ENCODE measurements at regions not wholly inside any gene's neighbourhood (a gene's known extent, or its start where the extent isn't known, plus 50 kb on each side); places are given as distances from the start of the nearest gene placed in this dataset.

DNA sequence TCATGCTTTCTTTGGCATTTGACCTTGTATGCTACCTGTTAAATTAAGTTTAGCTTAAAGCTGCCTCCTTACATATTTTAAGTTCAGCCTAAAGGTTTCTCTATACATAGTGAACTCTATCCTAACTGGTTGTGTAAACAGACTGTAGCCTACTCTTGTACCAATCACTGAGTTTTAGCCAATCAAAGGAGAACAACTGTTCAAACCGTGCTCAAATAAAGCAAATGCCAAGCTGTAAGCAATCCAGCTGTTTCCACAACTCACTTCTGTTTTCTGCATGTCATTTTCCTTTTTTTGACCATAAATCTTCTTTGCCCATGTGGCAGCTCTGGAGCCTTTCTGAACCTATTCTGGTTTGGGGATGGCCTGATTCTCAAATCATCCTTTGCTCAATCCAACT is 1603.8 kb upstream of the ACVR2A start:
- H3K9me3 Mint-ChIP-seq, result no peaks in the 10 kb centered on the region
- no peak overlapping the region for H3K56ac ChIP-seq (ENCODE audit: insufficient read length, low read depth, low read length)
- H3K9ac ChIP-seq (ENCODE audit: extremely low read depth, insufficient read length, low read length), result no peak overlapping the region
- H3K23me2 ChIP-seq (ENCODE audit: insufficient read length, low read depth, low read length, poor library complexity, severe bottlenecking), result no peaks in the 10 kb centered on the region
- H2BK20ac ChIP-seq (ENCODE audit: low read depth, low read length, poor library complexity, severe bottlenecking), result no peak overlapping the region
- H4K91ac ChIP-seq (ENCODE audit: insufficient read length, low read depth, low read length), result no peak overlapping the region
- H3K18ac ChIP-seq (ENCODE audit: insufficient read length, low read depth, low read length), result no peak overlapping the region
- H2BK5ac ChIP-seq (ENCODE audit: insufficient read length, low read length), result no peak overlapping the region
- no peaks in the 10 kb centered on the region for H3K27me3 Mint-ChIP-seq (ENCODE audit: low read depth)
- no peaks in the 10 kb centered on the region for H4K20me1 ChIP-seq (ENCODE audit: control insufficient read depth, insufficient read depth, insufficient read length)
- no peak overlapping the region for H3K4me2 ChIP-seq (ENCODE audit: insufficient read depth, insufficient read length, low read length)
- H2AK5ac ChIP-seq (ENCODE audit: insufficient read length, low read length), result no peak overlapping the region
- no CpG with 5 or more reads among the region's 1 CpG for WGBS (ENCODE audit: extremely low coverage, insufficient read length, low lambda C conversion rate)
- H3K27me3 ChIP-seq (ENCODE audit: insufficient read depth, low read length), result no peaks in the 10 kb centered on the region
- no peaks in the 10 kb centered on the region for H3K36me3 Mint-ChIP-seq (ENCODE audit: insufficient read depth in 1 of 3, low read depth in 3 of 3)
- H4K8ac ChIP-seq (replicated peaks; ENCODE audit: insufficient read length, low read depth, low read length), result no peak overlapping the region
- H2BK12ac ChIP-seq (ENCODE audit: insufficient read length, low read depth, low read length), result no peak overlapping the region
- no peak overlapping the region for H3K27ac Mint-ChIP-seq
- no peak overlapping the region for H4K5ac ChIP-seq (ENCODE audit: insufficient read length, low read depth, low read length)
- TF ChIP-seq, protein P1, sequence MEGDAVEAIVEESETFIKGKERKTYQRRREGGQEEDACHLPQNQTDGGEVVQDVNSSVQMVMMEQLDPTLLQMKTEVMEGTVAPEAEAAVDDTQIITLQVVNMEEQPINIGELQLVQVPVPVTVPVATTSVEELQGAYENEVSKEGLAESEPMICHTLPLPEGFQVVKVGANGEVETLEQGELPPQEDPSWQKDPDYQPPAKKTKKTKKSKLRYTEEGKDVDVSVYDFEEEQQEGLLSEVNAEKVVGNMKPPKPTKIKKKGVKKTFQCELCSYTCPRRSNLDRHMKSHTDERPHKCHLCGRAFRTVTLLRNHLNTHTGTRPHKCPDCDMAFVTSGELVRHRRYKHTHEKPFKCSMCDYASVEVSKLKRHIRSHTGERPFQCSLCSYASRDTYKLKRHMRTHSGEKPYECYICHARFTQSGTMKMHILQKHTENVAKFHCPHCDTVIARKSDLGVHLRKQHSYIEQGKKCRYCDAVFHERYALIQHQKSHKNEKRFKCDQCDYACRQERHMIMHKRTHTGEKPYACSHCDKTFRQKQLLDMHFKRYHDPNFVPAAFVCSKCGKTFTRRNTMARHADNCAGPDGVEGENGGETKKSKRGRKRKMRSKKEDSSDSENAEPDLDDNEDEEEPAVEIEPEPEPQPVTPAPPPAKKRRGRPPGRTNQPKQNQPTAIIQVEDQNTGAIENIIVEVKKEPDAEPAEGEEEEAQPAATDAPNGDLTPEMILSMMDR (conservative IDR thresholded peaks at IDR 0.05), result no peak
- no peak overlapping the region for H3K4me3 Mint-ChIP-seq
- H3K79me2 ChIP-seq (ENCODE audit: insufficient read depth, low read length), result no peaks in the 10 kb centered on the region
- H3K23ac ChIP-seq (ENCODE audit: insufficient read length, low read depth, low read length), result no peak overlapping the region
- H3K14ac ChIP-seq (ENCODE audit: insufficient read depth, low read length), result no peak overlapping the region
- no peak overlapping the region for H3K27ac ChIP-seq (ENCODE audit: insufficient read length, low read depth, low read length)
- no peak overlapping the region for H2AFZ ChIP-seq (ENCODE audit: low read length)
- no peaks in the 10 kb centered on the region for H3K9me3 ChIP-seq (ENCODE audit: control insufficient read depth, low read depth, low read length)
- no peak overlapping the region for H3K4ac ChIP-seq (ENCODE audit: low read depth, low read length)
- no peak for DNase-seq
- H3K4me1 Mint-ChIP-seq, result peaks cover 7% of the 10 kb centered on the region in 2 experiments
- H2BK120ac ChIP-seq (ENCODE audit: low read depth, low read length, poor library complexity, severe bottlenecking), result no peak overlapping the region
- H3K4me1 ChIP-seq (ENCODE audit: insufficient read depth, low read length), result no peaks in the 10 kb centered on the region
- H3T11ph ChIP-seq (ENCODE audit: low read length), result no peak overlapping the region
- no peaks in the 10 kb centered on the region for H3K79me1 ChIP-seq (ENCODE audit: insufficient read depth, low read depth, low read length, poor library complexity, severe bottlenecking)
- H2BK15ac ChIP-seq (ENCODE audit: low read depth, low read length), result no peak overlapping the region
